ENCODE measurements at regions not wholly inside any gene's neighbourhood (a gene's known extent, or its start where the extent isn't known, plus 50 kb on each side); places are given as distances from the start of the nearest gene placed in this dataset.

DNA sequence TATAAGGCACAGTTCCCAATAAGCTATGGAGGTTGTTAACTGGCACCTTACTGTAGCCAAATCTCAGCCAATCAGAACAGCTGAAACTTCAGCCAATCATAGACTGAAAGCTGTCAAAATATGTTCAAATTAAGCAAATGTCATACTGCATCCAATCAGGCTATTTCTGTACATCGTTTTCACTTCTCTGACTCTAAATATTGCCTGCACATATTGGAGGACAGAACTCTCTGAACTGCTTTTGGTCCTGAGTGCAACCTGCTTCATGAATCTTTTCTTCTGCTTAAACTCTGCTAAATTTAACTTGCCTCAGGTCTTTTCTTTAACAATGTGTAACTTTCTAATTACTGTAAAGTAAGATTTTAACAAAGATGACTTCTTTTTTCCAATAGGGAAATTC, 1198.9 kb upstream of the PCDH7 start:
- no TSS peak for BruUV-seq (replicated peaks)
- no peak overlapping the region for H3K27ac ChIP-seq (ENCODE audit: insufficient read depth, low read depth, low read length)
- intact Hi-C loops (cut with micrococcal nuclease) (no loop called here), dilution Hi-C loops (cut with MboI; ENCODE audit: extremely low pct_ligation_motif_present, low sequenced_read_pairs) (no loop called here)
- H3K9ac ChIP-seq (replicated peaks; ENCODE audit: extremely low read depth, insufficient read depth, low read length) = no peak overlapping the region
- POLR2A ChIA-PET = no interaction called here
- FAIRE-seq (no peak), DNase-seq (ENCODE audit: low read depth, low spot score) (no peak)
- no peaks in the 10 kb centered on the region for H3K27me3 ChIP-seq (ENCODE audit: control insufficient read depth in 2 of 2, insufficient read depth in 2 of 2, low read length in 2 of 2)
- no peak overlapping the region for H2AFZ ChIP-seq (ENCODE audit: low read depth, low read length)
- H3K4me2 ChIP-seq (ENCODE audit: insufficient read depth, low read length) = no peak overlapping the region
- no peaks in the 10 kb centered on the region for H4K20me1 ChIP-seq (replicated peaks; ENCODE audit: control insufficient read depth, extremely low read depth, insufficient read depth, low read length)
- CTCF ChIA-PET = no interaction called here
- TF ChIP-seq, protein P1, sequence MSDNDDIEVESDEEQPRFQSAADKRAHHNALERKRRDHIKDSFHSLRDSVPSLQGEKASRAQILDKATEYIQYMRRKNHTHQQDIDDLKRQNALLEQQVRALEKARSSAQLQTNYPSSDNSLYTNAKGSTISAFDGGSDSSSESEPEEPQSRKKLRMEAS (IDR thresholded peaks at IDR 0.05; ENCODE audit: insufficient read depth, insufficient read length) = no peak
- TF ChIP-seq FOS (IDR thresholded peaks at IDR 0.05; ENCODE audit: borderline replicate concordance, insufficient read depth, low read length) (no peak), POLR2A (IDR thresholded peaks at IDR 0.05; ENCODE audit: low read depth, low read length) (no peak), POLR2AphosphoS5 (IDR thresholded peaks at IDR 0.05; ENCODE audit: insufficient read depth, low read depth, low read length) (no peak), GATA2 (IDR thresholded peaks at IDR 0.05; ENCODE audit: insufficient read depth, insufficient read length, low read depth, low read length) (no peak), JUN (IDR thresholded peaks at IDR 0.05; ENCODE audit: borderline replicate concordance, insufficient read depth, insufficient read length, low read depth) (no peak), EZH2 (IDR thresholded peaks at IDR 0.05; ENCODE audit: borderline replicate concordance, low read depth, low read length, severe bottlenecking) (no peak), MYC (IDR thresholded peaks at IDR 0.05; ENCODE audit: low read depth, low read length) (no peak)
- TF ChIP-seq, protein P2, sequence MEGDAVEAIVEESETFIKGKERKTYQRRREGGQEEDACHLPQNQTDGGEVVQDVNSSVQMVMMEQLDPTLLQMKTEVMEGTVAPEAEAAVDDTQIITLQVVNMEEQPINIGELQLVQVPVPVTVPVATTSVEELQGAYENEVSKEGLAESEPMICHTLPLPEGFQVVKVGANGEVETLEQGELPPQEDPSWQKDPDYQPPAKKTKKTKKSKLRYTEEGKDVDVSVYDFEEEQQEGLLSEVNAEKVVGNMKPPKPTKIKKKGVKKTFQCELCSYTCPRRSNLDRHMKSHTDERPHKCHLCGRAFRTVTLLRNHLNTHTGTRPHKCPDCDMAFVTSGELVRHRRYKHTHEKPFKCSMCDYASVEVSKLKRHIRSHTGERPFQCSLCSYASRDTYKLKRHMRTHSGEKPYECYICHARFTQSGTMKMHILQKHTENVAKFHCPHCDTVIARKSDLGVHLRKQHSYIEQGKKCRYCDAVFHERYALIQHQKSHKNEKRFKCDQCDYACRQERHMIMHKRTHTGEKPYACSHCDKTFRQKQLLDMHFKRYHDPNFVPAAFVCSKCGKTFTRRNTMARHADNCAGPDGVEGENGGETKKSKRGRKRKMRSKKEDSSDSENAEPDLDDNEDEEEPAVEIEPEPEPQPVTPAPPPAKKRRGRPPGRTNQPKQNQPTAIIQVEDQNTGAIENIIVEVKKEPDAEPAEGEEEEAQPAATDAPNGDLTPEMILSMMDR (IDR thresholded peaks at IDR 0.05; ENCODE audit: extremely low read depth in 1 of 2, insufficient read depth in 1 of 2, low read depth in 1 of 2, low read length in 2 of 2) = no peak
- H3K36me3 ChIP-seq (ENCODE audit: control insufficient read depth in 2 of 2, extremely low read depth in 1 of 2, insufficient read depth in 2 of 2, low read length in 2 of 2) = no peaks in the 10 kb centered on the region
- no peaks in the 10 kb centered on the region for H3K9me1 ChIP-seq (replicated peaks; ENCODE audit: control insufficient read depth, extremely low read depth, insufficient read depth, low read length)
- no peak overlapping the region for H3K4me3 ChIP-seq (replicated peaks in 1 of 3; ENCODE audit: insufficient read depth in 1 of 3, low read depth in 1 of 3, low read length in 3 of 3)
- H3K9me3 ChIP-seq (replicated peaks; ENCODE audit: control insufficient read depth, insufficient read depth, low read length) = no peaks in the 10 kb centered on the region
- no peaks in the 10 kb centered on the region for H3K4me1 ChIP-seq (ENCODE audit: control insufficient read depth, extremely low read depth, insufficient read depth, low read length)
- no peaks in the 10 kb centered on the region for H3K79me2 ChIP-seq (ENCODE audit: control insufficient read depth, insufficient read depth, low read length)

Measured in endothelial cell of umbilical vein (primary cell).